ENCODE measurements at regions not wholly inside any gene's neighbourhood (a gene's known extent, or its start where the extent isn't known, plus 50 kb on each side); places are given as distances from the start of the nearest gene placed in this dataset.

DNA sequence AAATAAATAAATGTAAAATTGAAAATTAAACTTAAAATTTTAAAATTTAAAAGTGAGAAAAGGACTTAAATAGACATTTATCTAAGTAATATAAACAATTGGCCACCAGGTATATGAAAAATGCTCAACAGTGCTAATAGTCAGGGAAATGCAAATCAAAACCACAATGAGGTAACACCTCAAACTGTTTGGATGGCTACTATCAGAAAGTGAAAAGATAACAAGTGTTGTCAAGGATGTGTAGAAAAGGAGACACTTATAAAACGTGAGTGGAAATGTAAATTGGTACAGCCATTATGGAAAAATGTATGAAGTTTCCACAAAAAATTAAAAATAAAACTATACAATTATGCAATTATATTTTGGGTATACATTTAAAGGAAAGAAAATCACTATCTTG is 752.2 kb downstream of the EFNB2 start:
- intact Hi-C loops (cut with DNase I) = no loop called here

DNA sequence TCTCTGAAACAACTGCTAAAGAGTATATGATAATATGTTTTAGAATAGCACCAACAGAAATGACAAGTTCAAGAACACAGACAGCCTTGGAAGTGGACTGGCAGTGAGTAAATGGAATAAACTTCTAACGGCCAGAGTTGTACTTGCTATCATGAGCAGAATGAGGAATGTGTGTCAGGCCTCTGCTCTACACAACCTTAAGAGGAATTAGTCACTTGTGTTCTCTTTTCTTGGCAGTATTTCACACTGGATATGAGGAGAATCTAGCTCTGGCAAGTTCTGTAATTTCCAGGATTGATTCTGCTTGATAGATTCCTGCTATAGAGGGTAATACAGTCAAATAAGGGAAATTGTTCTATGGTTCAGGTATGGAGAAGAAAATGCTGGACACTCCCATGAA is 757.3 kb downstream of the EFNB2 start:
- no peak for DNase-seq

More for the DNA sequence above, 752.2 kb downstream of the EFNB2 start:
- no peak for DNase-seq

DNA sequence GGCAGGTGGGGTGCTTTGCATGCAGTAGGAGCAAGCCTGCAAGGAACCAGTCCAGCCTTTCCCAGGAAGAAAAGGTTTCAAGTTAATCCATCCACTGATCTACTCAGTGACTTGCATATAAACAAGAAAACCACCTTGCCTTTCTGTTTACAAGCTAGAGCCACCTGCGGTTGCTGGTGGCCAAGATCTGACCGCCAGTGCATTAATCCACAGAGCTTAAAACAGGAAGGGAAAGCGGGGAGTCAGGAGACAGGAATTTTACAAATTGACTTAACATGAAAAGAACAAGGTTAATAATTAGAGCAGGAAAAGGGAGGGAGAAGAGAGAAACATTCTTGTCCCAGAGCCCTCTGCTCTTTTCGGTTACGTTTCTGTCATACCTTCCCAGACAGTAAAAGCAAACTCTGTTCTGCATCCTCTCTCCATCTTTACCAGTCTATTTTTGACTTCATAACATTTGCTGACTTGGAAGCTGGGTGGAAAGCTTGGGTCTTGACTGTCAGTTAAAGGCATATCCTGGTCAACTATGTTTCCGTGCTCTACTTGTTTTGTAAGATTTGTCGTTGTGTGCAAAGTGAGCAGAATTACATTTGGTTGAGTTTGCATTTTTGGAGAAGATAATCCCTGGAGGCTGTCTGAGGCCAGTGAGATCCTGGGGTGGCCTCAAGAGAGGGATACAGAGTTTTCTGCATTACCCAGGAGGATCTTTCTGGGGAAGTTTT is 760.6 kb downstream of the EFNB2 start:
- intact Hi-C loops (cut with DNase I) = no loop called here
- no peak for DNase-seq

More for the DNA sequence above, 757.3 kb downstream of the EFNB2 start:
- intact Hi-C loops (cut with DNase I) = no loop called here

DNA sequence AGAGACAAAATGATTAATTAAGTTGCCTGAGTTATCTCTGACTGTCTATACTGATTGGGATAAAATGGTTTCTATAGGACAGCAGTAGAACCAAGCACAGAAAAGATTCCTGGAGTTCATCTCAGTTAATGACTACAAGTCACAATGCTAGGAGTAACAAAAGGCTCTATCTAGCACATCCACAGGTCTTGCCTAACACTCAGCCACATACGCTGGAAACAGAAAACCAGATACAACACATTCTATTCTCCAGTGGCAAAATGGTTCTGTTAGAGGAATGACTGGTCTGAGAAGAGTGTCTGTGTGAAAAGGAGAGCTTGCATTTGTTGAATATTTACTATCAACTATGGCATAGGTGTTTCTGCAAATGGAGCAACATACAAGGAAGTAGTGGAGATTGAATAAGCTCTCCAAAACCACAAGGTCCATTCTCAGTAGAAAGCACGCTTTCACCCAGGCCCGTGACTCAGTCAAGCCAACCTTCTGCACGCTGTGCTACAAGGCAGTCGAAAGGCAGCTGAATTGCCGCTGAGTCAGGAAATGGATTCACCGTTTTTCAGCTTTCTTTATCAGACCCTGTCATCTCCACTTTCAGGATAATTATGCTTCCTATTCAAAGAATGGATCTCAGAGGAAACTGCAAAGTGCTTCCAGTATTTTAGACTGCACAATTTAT is 761.5 kb downstream of the EFNB2 start:
- intact Hi-C loops (cut with DNase I) = no loop called here
- no peak for DNase-seq

DNA sequence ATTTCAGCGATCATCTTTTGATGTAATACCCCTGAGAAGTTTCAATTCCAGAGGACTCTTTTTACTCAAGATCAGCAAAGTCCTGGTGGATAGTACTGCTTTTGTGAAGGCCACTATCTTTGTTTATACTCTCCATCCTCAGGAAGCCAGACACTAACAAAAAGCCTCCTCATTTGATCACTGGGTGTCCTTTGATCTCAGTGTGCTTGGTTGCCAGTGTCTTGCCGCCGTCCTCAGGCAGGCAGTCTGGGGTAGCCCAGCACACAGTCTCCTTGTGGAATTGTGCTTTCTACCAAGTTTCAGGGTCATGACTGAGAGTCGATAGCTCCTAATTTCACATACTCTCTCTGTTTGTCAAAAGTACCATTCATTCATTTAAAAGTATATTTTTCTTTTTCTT is 762.2 kb downstream of the EFNB2 start:
- intact Hi-C loops (cut with DNase I) = no loop called here
- peak in 1 of 10 donors; percentile 20 for DNase-seq

DNA sequence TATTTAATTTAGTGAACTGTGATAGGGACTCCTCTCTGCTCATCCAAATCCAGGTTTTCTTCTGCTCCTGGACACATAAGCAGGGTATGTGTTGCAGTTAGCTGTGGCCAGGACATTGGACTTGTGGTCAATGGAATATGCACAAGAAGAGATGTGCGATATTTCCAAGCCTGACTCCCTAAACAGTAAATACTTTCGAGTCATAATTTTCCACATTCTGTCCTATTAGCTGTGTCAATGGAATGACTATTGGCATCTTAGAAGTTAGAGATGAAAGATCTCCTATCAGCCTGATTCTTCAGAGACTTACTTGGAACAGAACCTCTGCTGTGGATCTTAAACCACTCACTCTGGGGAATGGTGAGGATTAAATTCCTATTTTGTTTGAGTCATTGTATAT is 771.0 kb downstream of the EFNB2 start:
- DNase-seq = no peak
- intact Hi-C loops (cut with DNase I) = no loop called here

DNA sequence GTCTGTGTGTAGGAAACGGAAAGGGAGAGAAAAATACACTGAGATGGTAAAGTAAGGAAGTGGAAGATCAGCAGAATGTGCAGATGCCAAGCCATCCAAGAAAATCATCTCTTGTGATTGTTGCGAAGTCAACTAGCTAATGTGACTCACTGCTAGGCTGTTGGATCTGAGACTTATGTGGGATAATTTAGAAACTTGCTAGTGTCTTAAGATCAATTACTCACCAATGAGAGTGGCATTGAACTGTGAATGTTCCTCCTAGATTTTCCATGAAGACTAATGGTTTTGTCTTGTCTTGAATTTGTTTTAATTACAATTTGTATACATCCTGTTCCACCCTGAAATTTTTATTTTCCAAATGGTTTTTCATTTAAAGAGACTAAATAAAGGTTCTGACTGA is 771.6 kb downstream of the EFNB2 start:
- DNase-seq = no peak
- intact Hi-C loops (cut with DNase I) = no loop called here

DNA sequence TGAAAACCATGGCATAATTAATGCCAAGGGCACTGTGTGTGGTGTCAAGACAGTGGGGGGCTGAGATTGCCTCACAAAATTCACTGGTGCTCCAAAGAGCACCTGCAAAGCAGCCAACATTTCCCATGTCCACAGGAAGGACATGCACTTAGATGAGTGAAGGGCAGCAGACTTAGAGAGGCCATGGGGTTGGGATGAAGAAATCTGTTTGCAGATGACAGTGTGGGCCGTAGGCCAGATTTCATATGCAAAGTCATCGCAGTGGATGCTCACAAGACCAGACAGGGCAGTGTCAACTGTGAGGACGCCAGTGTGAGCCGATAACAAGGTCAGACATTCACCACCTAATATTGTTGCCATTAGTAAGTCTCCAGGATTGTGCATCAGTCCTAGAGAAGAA is 773.4 kb downstream of the EFNB2 start:
- intact Hi-C loops (cut with DNase I) = no loop called here
- DNase-seq = no peak

DNA sequence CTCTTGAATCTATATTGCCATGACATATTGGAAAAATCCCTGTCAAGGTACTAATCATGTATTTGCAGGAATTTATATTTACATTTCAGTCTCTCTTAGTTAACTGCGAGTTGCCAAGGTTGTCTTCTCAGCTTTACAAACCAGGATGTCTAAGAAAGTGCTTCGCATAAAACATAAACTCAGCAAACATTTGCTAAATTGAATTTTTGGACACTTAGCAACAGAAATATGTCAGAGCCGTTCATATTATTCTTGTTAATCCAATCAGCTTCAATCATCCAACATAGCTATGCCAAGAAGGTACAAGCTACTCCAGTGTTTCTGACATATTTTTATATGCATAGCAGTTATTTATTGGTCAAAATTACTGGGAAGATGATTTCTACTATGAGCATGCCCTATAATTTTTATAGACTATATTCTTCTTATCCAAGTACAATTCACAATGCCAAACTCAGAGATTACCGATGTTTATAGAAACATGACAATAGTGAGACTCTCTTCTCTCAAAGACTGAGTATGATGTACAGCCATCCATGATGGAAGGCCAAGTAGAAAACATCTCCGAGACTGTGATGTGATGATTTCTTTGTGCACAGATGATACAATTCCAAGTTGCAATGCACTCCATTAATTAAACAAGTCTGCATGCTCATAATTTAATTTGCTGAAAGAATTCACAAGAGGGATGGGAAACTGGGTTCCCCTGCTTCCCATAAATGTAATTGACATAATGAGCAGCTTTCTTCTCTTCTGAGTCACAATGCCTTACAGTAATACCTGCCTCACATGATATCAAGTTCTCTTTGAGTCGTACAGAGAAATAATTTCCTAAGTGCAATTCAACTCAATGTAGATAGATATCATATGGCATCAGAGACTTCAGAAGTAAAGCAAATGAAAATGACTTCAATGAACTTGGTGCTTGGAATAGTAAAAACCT is 776.3 kb downstream of the EFNB2 start:
- DNase-seq = no peak
- intact Hi-C loops (cut with DNase I) = no loop called here

DNA sequence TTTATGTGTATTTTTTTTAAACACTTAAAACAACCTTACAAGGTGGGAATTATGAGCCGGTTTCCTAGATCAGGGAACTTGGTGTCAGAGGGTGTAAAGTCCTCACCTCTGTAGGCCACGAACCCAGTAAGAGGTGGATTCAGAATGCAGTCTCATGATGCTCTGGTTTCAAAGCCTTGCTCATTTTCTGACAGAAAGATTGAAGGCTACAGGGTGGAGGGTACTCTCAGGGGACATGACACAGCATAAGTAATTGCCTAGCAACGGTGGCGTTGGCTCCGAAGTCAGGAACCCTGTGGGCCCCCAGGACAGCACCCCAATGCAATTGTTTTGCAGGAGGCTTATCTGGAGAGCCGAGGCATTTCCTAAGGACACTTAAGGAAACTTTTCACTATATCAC is 794.7 kb downstream of the EFNB2 start:
- DNase-seq = no peak
- intact Hi-C loops (cut with DNase I) = no loop called here

DNA sequence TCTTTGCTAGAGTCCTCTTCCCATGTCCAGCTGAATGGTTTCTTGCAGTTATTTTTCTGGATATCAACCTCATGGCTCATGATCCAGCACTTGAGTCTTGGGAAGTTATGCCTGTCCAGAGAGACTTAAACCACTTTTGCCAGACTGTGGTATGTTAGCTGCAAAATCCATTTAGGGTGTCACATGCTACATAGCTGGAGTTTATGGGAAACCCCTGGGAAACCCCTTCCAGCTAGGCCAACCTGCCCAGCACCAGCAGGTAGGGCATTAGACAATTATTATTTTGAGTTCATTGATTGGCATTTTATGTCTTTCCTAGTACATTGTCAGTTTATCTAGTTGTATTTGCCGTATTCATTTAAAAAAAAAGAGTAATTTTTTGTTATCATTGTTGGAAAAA is 797.8 kb downstream of the EFNB2 start:
- intact Hi-C loops (cut with DNase I) = no loop called here
- no peak for DNase-seq

DNA sequence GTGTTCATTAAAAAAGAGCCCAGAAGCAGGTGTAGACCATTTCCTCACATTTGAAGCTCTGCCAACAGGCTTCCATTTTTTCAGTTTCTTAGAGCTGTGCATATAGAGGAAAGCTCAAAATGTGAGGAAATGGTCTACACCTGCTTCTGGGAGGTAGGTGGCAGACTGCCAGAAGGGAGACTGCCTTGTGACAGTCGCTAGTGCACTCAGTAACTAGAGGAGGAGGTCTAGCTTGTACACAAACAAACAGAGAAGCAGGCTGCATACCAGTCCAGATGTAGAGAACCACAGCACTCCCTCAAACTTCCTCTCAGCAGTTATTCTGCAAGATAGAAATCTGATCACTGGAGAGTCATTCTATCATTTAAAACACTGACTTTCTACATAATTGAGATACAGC is 800.2 kb downstream of the EFNB2 start:
- intact Hi-C loops (cut with DNase I) = no loop called here
- DNase-seq = no peak

DNA sequence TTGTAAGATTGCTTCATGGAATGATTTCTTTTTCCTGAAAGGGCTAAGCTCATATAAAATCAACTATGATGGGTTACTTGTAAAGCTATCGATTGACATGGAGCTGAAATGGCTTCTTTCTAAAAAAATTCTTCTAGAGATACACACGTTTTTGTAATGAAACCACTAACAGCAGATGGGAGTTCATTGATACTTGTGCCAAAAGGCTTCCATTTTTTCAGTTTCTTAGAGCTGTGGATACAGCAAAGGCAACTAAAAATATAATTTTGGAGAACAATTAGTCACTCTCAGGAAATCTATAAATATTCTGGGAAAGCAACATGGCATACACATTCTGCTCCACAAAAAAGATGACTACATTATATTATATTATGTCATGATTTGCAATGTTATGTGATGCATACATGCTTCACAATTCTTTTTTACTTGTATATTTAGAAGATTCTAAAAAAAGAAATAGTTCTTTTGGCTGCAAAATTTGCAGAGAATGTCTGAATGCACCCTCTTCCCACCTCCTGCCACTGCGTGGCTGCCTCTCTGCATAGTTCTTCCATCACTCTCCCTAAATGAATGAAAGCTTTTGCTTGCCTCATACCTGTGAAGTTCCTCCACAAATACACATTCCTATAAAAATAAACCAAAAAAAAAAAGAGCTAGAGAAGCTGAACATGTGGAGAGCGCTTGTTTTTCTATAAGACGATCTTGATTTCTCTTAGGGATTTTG is 802.5 kb downstream of the EFNB2 start:
- intact Hi-C loops (cut with DNase I) = no loop called here
- DNase-seq = peak in 3 of 10 donors; percentile 20 to 78 (median 67)

DNA sequence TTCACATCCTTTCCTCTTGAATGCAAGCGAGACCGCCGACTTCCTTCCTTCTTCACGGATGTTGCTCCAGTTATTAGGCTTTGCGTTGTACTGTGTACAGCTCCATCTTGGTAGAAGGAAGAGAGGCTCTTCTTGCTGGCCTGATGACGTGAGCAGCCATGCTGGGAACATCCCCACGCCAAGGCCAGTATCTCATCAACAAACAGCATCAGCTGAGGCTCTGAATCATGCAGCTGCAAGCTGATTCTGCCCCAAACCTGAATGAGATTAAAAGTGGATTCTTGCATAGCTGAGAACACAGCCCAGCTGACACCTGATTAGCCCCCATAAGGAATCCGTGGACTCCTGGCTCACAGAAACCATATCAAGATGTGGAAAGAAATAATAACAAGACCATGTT is 809.6 kb downstream of the EFNB2 start:
- DNase-seq = no peak
- intact Hi-C loops (cut with DNase I) = no loop called here

DNA sequence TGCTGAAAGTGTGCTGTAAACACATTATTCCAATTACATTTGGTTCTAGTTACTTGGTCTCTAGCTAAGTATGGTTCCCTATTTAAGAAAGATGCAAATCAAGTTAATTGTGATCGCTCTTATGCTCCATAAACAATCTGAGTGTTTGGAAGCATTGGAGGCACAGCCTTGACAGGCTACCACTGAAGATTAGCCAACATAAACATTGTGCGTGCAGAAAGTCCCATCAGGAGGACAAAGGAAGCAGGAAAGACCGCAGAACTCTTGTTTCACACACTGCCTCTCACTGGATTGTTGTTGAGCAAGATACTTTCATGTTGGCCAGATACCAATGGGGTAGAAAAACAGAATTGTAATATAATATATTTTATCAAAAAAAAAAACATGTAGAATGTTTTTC is 814.4 kb downstream of the EFNB2 start:
- intact Hi-C loops (cut with DNase I) = no loop called here
- no peak for DNase-seq

DNA sequence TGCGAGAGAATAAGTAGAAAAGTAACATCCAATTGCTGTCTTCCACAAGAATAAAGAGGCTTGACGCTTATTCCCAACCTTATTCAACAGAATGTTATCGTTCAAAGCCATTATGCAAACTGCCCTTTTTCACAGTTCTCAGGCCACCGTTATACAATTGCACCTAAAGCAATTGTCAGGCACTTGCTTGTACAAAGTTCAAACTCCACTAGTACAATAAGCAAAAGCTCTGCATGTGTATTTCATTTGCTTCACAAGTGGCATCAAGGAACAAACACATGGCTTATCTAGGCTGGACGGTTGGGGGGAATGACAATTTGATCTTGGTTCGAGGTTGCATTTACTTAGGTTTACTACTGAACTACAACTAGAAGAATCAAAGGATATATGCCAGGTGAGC is 815.6 kb downstream of the EFNB2 start:
- intact Hi-C loops (cut with DNase I) = no loop called here
- no peak for DNase-seq

DNA sequence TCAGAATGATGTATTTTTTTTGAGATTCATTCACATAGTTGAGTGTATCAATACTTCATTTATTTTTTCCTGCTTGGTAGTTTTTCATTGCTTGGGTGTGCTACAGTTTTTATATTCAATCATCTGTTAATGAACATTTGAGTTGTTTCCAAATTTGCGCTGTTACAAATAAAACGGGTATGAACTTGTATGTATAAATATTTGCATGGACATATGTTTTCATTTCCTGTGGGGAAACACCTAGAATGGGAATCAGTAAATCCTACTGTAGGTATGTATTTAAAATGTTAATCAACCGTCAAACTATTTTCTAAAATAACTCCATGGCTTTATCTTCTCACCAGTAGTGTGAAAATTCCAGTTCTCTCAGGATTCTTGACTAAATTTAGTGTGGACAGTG is 826.3 kb downstream of the EFNB2 start:
- no peak for DNase-seq
- intact Hi-C loops (cut with DNase I) = no loop called here

DNA sequence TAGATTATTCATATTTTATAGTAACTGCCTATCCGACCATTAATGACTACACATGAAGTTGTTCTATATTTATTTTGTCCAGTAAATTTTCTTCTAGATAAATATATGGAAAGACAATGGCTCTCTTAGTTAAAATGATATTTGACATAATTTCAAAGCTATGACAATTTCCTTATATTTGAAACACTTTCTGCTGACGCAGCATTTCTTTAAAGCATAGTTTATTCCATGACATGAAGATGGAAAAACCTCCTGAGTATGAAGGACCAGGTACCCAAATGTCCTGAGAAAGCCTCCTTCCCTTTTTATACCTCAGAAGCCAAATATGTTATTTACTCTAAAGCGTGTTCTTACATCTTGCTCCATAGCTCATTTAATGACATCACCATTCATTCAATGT is 831.6 kb downstream of the EFNB2 start:
- DNase-seq = no peak
- intact Hi-C loops (cut with DNase I) = no loop called here

DNA sequence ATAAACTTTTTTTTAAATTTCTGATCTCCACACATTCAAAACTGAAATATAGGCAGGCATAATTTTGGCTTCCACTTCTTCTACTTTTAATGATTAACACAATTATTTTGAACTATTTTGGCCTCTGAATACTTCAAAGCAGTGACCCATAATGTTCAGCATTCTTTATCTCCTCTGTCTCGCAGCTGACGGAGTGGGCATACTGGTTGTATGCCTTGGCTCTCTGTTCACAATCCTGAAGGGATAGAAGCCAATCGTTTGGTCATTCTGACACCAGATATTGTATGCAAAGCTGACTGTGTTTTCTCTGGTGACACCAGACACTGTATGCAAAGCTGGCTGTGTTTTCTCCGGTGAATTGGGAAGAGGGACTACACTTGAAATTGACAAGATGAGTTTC is 833.0 kb downstream of the EFNB2 start:
- intact Hi-C loops (cut with DNase I) = no loop called here

DNA sequence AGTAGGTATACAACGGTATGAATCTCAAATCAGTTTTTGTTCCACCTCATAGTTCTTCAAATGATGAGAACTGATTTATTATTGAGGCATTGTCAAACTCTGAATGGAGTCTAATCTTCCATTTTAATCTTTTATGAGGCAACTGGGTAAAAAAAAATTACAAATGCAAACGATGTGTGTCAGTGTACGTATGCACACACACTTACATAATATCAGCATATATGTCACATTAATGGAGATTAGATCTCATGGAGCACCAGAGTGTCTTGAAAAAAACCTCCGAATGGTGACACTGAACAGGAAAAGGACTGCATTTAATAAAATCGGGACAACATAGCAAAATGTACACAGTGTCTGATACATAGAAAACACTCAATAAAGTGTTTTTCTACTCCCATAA is 842.7 kb downstream of the EFNB2 start:
- DNase-seq = no peak
- intact Hi-C loops (cut with DNase I) = no loop called here

More for the DNA sequence above, 833.0 kb downstream of the EFNB2 start:
- DNase-seq = no peak

DNA sequence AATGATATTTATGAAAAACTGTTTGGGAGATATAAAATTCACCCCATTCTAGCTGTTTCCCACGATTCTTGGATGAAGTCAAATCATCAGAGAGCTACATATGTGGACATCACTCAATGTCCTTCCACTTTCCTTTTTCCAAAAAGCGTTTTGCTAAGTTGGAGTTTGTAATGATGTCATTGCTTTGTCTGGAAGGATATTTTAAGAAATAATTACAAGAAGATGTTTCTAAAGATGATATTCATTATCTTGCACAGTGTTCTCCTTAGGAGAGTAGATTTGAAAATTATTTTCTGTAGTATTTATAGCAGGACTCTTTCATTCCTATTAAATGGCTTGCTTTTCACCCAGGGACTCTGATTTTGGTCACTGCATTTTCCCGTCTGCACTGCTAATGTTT is 851.2 kb downstream of the EFNB2 start:
- DNase-seq = no peak

More for the DNA sequence above, 851.2 kb downstream of the EFNB2 start:
- intact Hi-C loops (cut with DNase I) = no loop called here

Data from posterior cingulate gyrus (tissue), 11 donors.